H9 (cell line): ENCODE measurements at regions not wholly inside any gene's neighbourhood (a gene's known extent, or its start where the extent isn't known, plus 50 kb on each side); places are given as distances from the start of the nearest gene placed in this dataset.
"Not testable (repeated sequence)": the region's sequence is repeated elsewhere in the genome, so short reads cannot be mapped to it uniquely, and the experiment has no call there.

Experiments used
- DNase-seq: peaks from one replicate; pipeline ENCODE4 v3.0.0-alpha.2; 2017
- H2AFZ ChIP-seq: one replicate; pipeline ENCODE4 v1.6.1; 2013; ENCODE audit warnings: mild to moderate bottlenecking, low read length, control low read depth, moderate library complexity
- H2AK5ac ChIP-seq: 2 replicates; pipeline ENCODE4 v1.6.1; 2013; ENCODE audit warnings: low read length, control low read depth, mixed read lengths; ENCODE audit not compliant: insufficient read length
- H2BK120ac ChIP-seq: one replicate; pipeline ENCODE4 v1.6.1; 2013; ENCODE audit warnings: low read depth, mild to moderate bottlenecking, low read length, control low read depth, inconsistent platforms; ENCODE audit not compliant: poor library complexity, severe bottlenecking
- H2BK12ac ChIP-seq: 2 replicates; pipeline ENCODE4 v1.6.1; 2013; ENCODE audit warnings: low read length, control low read depth, mixed read lengths, low read depth; ENCODE audit not compliant: insufficient read length
- H2BK15ac ChIP-seq: 2 replicates; pipeline ENCODE4 v1.6.1; 2013; ENCODE audit warnings: low read depth, low read length, control low read depth
- H2BK20ac ChIP-seq: one replicate; pipeline ENCODE4 v1.6.1; 2013; ENCODE audit warnings: low read depth, mild to moderate bottlenecking, low read length, control low read depth, inconsistent platforms; ENCODE audit not compliant: poor library complexity, severe bottlenecking
- H2BK5ac ChIP-seq: 2 replicates; pipeline ENCODE4 v1.6.1; 2013; ENCODE audit warnings: low read length, control low read depth, mixed read lengths; ENCODE audit not compliant: insufficient read length
- H3K14ac ChIP-seq: 2 replicates; pipeline ENCODE4 v1.6.1; 2013; ENCODE audit warnings: low read length, control low read depth; ENCODE audit not compliant: insufficient read depth
- H3K18ac ChIP-seq: 2 replicates; pipeline ENCODE4 v1.6.1; 2013; ENCODE audit warnings: low read depth, mild to moderate bottlenecking, mixed read lengths, low read length, control low read depth; ENCODE audit not compliant: insufficient read length
- H3K23ac ChIP-seq: 2 replicates; pipeline ENCODE4 v1.6.1; 2013; ENCODE audit warnings: low read length, control low read depth, mixed read lengths, low read depth; ENCODE audit not compliant: insufficient read length
- H3K23me2 ChIP-seq: 2 replicates; pipeline ENCODE4 v1.6.1; 2013; ENCODE audit warnings: low read depth, mild to moderate bottlenecking, mixed read lengths, low read length, control low read depth; ENCODE audit not compliant: insufficient read length, poor library complexity, severe bottlenecking
- H3K27ac ChIP-seq: 2 replicates; pipeline ENCODE4 v1.5.1; 2013; ENCODE audit warnings: low read length, control low read depth, mixed read lengths, low read depth; ENCODE audit not compliant: insufficient read length
- H3K27me3 ChIP-seq: 2 replicates; pipeline ENCODE4 v1.6.1; 2013; ENCODE audit warnings: low read length, control low read depth, inconsistent platforms; ENCODE audit not compliant: insufficient read depth
- H3K4ac ChIP-seq: 2 replicates; pipeline ENCODE4 v1.6.1; 2013; ENCODE audit warnings: low read depth, mild to moderate bottlenecking, control low read depth, inconsistent platforms, low read length, moderate library complexity
- H3K4me1 ChIP-seq: 2 replicates; pipeline ENCODE4 v1.6.1; 2013; ENCODE audit warnings: low read length, control low read depth, inconsistent platforms; ENCODE audit not compliant: insufficient read depth
- H3K4me2 ChIP-seq: 2 replicates; pipeline ENCODE4 v1.6.1; 2013; ENCODE audit warnings: low read length, control low read depth, mixed read lengths; ENCODE audit not compliant: insufficient read length, insufficient read depth
- H3K56ac ChIP-seq: 2 replicates; pipeline ENCODE4 v1.6.1; 2013; ENCODE audit warnings: low read depth, mild to moderate bottlenecking, mixed read lengths, low read length, control low read depth; ENCODE audit not compliant: insufficient read length
- H3K79me1 ChIP-seq: 2 replicates; pipeline ENCODE4 v1.6.1; 2013; ENCODE audit warnings: low read depth, mild to moderate bottlenecking, moderate library complexity, low read length, control low read depth, inconsistent platforms; ENCODE audit not compliant: insufficient read depth, poor library complexity, severe bottlenecking
- H3K79me2 ChIP-seq: 2 replicates; pipeline ENCODE4 v1.6.1; 2013; ENCODE audit warnings: low read length, control low read depth, inconsistent platforms; ENCODE audit not compliant: insufficient read depth
- H3K9ac ChIP-seq: 2 replicates; pipeline ENCODE4 v1.6.1; 2013; ENCODE audit warnings: low read length, control low read depth, mixed read lengths; ENCODE audit not compliant: insufficient read length; ENCODE audit errors: extremely low read depth
- H3K9me3 ChIP-seq: one replicate; pipeline ENCODE4 v1.6.1; 2013; ENCODE audit warnings: low read depth, low read length, inconsistent platforms; ENCODE audit not compliant: control insufficient read depth
- H3T11ph ChIP-seq: one replicate; pipeline ENCODE4 v1.6.1; 2013; ENCODE audit warnings: mild to moderate bottlenecking, low read length, control low read depth, inconsistent platforms
- H4K20me1 ChIP-seq: one replicate; pipeline ENCODE4 v1.6.1; 2013; ENCODE audit not compliant: control insufficient read depth, insufficient read length, insufficient read depth
- H4K5ac ChIP-seq: 2 replicates; pipeline ENCODE4 v1.6.1; 2013; ENCODE audit warnings: low read depth, mild to moderate bottlenecking, mixed read lengths, low read length, control low read depth; ENCODE audit not compliant: insufficient read length
- H4K8ac ChIP-seq: replicated peaks from 2 replicates; pipeline ENCODE4 v1.6.1; 2013; ENCODE audit warnings: low read length, control low read depth, mixed read lengths, low read depth; ENCODE audit not compliant: insufficient read length
- H4K91ac ChIP-seq: 2 replicates; pipeline ENCODE4 v1.6.1; 2013; ENCODE audit warnings: low read depth, mild to moderate bottlenecking, moderate library complexity, mixed read lengths, low read length, control low read depth; ENCODE audit not compliant: insufficient read length
- H3K27ac Mint-ChIP-seq, 3 experiments: 2 replicates in 2 of 3; 3 replicates in 1 of 3; pipeline ENCODE4 v1.8.0; 2020 to 2021; ENCODE audit warnings: mixed read lengths in 3 of 3, mild to moderate bottlenecking in 1 of 3, moderate library complexity in 1 of 3
- H3K27me3 Mint-ChIP-seq: 2 replicates; pipeline ENCODE4 v1.8.0; 2021; ENCODE audit warnings: low read depth, mild to moderate bottlenecking, moderate library complexity, mixed read lengths
- H3K36me3 Mint-ChIP-seq, 3 experiments: 2 replicates in 2 of 3; 3 replicates in 1 of 3; pipeline ENCODE4 v1.8.0; 2020 to 2021; ENCODE audit warnings: low read depth in 3 of 3, mixed read lengths in 3 of 3; ENCODE audit not compliant: insufficient read depth in 1 of 3
- H3K4me1 Mint-ChIP-seq, 2 experiments: 2 replicates each; pipeline ENCODE4 v1.8.0; 2020; ENCODE audit warnings: mixed read lengths in 2 of 2
- H3K4me3 Mint-ChIP-seq, 2 experiments: 2 replicates in 1 of 2; 3 replicates in 1 of 2; pipeline ENCODE4 v1.8.0; 2020 to 2021; ENCODE audit warnings: mild to moderate bottlenecking in 2 of 2, mixed read lengths in 2 of 2, moderate library complexity in 1 of 2
- H3K9me3 Mint-ChIP-seq, 2 experiments: 2 replicates in 1 of 2; 3 replicates in 1 of 2; pipeline ENCODE4 v1.8.0; 2020; ENCODE audit warnings: mild to moderate bottlenecking in 2 of 2, mixed read lengths in 2 of 2, moderate library complexity in 1 of 2
- WGBS: extraction: QIAGEN DNeasy Blood & Tissue Kit; methylation state at CpG from one replicate; pipeline ENCODE4 v1.1.7; 2013; ENCODE audit warnings: missing lambda C conversion rate, low lambda C conversion rate, mixed read lengths; ENCODE audit not compliant: insufficient read length; ENCODE audit errors: extremely low coverage; 5-methylcytosine and 5-hydroxymethylcytosine counted together

- not testable (repeated sequence) for H3K18ac ChIP-seq, H4K20me1 ChIP-seq, H4K91ac ChIP-seq, H2AFZ ChIP-seq, H3K4me1 Mint-ChIP-seq, H2BK12ac ChIP-seq, H2BK5ac ChIP-seq, H3K4me1 ChIP-seq, H3K56ac ChIP-seq, H3K14ac ChIP-seq, H3K4me2 ChIP-seq, H2BK20ac ChIP-seq, H2BK120ac ChIP-seq, H3K27me3 ChIP-seq, H3K79me1 ChIP-seq, H3K36me3 Mint-ChIP-seq, H3K4ac ChIP-seq, H2AK5ac ChIP-seq, H3K9ac ChIP-seq, H3K9me3 ChIP-seq, H3K23ac ChIP-seq, H3K27ac Mint-ChIP-seq, H3K4me3 Mint-ChIP-seq, DNase-seq, H4K8ac ChIP-seq, H2BK15ac ChIP-seq, H3K27me3 Mint-ChIP-seq, H3K23me2 ChIP-seq, H4K5ac ChIP-seq, H3T11ph ChIP-seq, H3K27ac ChIP-seq, H3K79me2 ChIP-seq
- peaks cover 62 to 76% of the 10 kb centered on the region in 2 experiments for H3K9me3 Mint-ChIP-seq
- no CpG with 5 or more reads among the region's 2 CpGs for WGBS
These were observed 63.3 kb downstream of the CCT8L2 start for GRCh38 chr22:16529331-16529730.

- not testable (repeated sequence) for H2AFZ ChIP-seq, H3K4me1 ChIP-seq, H3K9me3 ChIP-seq, H2BK20ac ChIP-seq, H3K27ac Mint-ChIP-seq, H2AK5ac ChIP-seq, H3K79me2 ChIP-seq, H2BK15ac ChIP-seq, H3K18ac ChIP-seq, H4K20me1 ChIP-seq, H3K27ac ChIP-seq, H2BK120ac ChIP-seq, H2BK12ac ChIP-seq, DNase-seq, H4K5ac ChIP-seq, H4K91ac ChIP-seq, H2BK5ac ChIP-seq, H3K36me3 Mint-ChIP-seq, H3K79me1 ChIP-seq, H3K4me3 Mint-ChIP-seq, H3K14ac ChIP-seq, H3K4ac ChIP-seq, H3K23ac ChIP-seq, H3K27me3 ChIP-seq, H3K27me3 Mint-ChIP-seq, H3K4me2 ChIP-seq, H3T11ph ChIP-seq, H3K4me1 Mint-ChIP-seq, H3K9ac ChIP-seq, H3K56ac ChIP-seq, H4K8ac ChIP-seq, H3K23me2 ChIP-seq
- H3K9me3 Mint-ChIP-seq: peaks cover 62 to 76% of the 10 kb centered on the region in 2 experiments
- no CpG with 5 or more reads among the region's 2 CpGs for WGBS
These were observed 64.9 kb downstream of the CCT8L2 start for GRCh38 chr22:16527753-16528152.
